NCI-H1105 treated with DMSO at 0.1 percent for 48 hours (cell line): ENCODE measurements at regions not wholly inside any gene's neighbourhood (a gene's known extent, or its start where the extent isn't known, plus 50 kb on each side); places are given as distances from the start of the nearest gene placed in this dataset.

Source experiments
- DNase-seq: peaks from one replicate; lab custom pipeline; 2025; lab: John Stamatoyannopoulos, UW

GRCh38 chr6:105651969-105652368 lies 249.1 kb upstream of the PREP start:
- no peak for DNase-seq

DNA sequence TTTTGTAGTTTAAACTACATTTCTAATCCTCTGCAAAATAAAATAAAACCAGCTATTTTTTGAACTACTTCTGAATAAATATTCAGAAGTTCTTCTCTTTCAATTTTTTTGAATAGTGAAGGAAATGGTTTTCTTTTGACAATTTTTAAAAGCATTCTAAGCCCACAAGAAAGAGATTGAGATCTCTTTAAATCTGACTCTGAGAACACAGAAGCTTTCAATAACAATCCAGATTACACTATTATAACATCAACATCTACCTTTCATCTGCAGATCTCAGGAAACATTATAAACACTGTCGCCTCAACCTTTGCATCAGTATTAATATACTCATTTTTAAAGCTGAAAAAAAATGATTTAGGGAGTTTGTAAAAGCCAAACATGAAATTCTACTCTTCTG lies 247.5 kb upstream of the PREP start:
- DNase-seq: no peak

- DNase-seq: no peak
Observed at GRCh38 chr6:105649192-105649591, 246.3 kb upstream of the PREP start.

- DNase-seq: no peak
Observed at GRCh38 chr6:105648276-105648675, 245.4 kb upstream of the PREP start.

- no peak for DNase-seq
Observed at GRCh38 chr6:105646391-105646867, 243.5 kb upstream of the PREP start.

DNA sequence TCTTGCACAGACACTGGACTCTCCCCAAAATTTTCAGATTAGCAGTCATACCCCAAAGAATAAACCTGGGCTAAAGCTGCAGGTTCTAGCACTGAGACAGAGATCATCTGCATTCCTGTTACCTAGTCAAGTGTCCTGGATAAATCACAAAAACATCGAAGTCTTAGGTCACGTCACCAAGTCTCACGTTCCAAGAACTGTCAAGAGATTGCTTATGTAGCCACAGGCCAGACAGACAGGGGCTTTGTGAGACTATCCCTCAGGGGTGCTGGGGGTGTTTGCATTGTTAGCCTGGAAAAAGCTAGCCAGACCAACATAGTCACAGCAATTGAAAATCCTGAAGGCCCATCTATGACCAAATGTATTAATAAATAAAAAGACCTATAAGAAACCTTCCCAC lies 243.1 kb upstream of the PREP start:
- no peak for DNase-seq

DNA sequence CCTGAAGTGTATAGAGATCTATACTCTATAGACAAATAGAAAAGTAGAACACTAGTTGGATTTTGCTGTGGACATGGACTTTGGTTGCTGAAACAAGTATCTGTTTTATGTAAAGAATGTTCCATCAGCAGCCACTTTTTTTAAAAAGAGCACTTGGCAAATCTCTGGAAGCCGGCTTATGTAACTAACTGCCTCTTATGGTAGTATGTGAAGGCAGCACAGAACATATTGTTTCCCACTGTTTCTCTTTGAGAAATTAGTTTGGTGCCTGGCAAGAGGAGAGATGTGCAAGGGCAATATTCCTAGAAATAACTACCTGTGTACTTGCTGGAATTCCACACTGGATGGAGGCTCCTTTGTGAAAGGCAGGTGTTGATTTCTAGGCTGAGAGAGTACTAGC lies 242.3 kb upstream of the PREP start:
- no peak for DNase-seq

DNA sequence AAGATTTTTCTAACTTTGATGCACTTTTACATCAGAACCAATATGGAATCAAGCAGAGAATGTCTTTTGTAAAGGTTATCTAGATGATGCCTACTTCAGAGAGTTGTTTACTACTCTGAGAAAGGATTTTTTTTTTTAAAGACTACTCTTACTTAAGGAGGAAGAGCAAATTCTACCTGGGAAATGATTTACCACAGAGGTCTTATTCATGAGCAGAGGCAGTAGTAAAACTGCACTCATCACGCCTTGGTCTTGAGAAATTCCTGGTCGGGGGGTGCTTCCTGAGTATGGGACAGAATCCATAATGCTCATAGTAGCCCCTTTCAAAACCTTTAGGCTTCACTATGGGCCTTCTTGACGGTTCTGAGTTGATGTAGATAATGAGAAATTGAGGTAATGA lies 241.8 kb upstream of the PREP start:
- no peak for DNase-seq

- DNase-seq: no peak
Observed at GRCh38 chr6:105644073-105644489, 241.2 kb upstream of the PREP start.

DNA sequence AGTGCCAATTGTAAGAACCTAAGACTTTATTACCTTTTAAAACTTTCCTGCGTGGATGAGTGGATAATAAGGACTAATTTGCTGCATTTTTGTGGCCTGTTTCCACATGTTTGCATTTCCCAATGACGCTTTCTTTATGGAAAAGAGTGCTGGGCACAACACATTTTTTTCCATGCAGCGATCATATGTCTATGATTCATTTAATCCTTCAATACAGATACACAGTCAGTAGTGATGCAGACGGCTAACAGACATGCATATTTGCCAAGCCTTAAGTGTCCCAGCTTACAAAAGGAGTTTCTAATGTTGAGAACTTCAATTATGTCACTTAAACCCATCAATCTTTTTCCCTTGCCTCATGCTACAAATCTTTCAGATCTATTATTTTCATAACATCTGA lies 239.8 kb upstream of the PREP start:
- peak; percentile 98 for DNase-seq

DNA sequence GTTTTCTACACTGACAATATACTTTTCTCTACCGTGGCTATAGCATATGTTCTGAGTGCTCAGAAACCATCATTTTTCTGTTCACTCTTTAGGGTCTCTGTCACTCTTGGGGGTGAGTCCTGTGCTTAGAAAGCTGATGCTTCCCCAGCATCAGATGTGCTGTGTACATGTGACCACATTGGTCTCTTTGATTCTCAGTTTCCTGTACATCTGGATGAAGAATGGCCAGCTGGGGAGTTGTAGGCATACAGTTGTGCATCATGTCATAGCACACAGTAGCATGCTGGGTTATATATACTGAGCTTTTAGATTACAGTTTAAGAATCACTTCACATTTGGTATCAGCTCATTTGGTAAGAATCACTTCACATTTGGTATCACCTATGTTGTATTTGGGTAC lies 238.6 kb upstream of the PREP start:
- DNase-seq: no peak

- no peak for DNase-seq
Observed at GRCh38 chr6:105639124-105639523, 236.2 kb upstream of the PREP start.

- DNase-seq: no peak
Observed at GRCh38 chr6:105633814-105634213, 230.9 kb upstream of the PREP start.

DNA sequence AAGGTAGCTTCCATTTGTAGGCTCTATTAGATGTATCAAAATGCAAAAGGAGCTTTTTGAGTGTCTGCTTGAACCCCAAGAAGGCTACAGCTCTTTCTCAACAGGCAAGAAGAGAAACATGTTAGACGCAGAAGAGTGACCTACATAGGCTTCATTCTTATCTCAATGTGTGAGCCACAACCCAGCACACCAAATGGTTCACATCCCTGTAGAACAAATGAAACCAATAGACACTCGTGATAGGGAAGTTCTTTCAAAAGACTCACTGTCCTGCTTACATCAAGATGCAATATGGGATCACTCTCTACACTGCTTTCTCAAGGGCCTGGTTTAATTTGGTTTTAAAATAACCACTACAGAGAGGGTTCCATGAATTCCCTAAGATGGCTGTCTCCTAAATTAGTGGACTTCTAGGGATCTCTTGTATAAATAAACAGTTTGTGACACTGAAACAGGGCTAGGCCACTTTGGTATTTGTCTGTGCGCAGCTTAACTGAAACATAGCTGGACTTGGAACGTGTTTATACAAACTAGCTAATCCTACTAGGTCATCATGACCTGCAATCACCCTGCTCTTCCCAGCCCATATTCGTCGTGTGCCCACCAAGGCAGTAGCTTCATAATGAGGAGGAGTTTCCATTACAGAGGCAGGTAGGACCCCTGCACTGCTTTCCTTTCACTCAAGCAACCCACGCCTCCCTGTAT lies 225.4 kb upstream of the PREP start:
- DNase-seq: no peak

GRCh38 chr6:105626295-105627158 lies 223.6 kb upstream of the PREP start:
- no peak for DNase-seq

DNA sequence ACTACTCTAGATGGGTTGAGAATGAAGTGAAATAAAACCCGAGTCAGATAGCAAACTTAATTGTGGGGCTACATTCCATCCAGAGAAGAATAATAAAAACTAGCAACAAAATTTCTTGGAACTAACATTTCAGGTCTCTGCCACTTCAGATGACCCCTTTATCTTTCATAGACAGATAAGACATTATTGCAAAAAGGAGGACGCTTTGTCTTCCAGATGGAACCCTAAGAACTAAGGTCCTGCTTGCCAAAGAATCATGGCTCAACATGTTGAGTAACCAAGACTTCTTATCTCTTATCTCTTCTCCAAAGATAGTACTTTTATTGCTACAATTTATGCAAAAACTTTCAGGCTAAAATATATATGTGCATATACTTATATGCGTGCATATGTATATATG lies 221.1 kb upstream of the PREP start:
- DNase-seq: no peak

GRCh38 chr6:105622226-105622625 lies 219.3 kb upstream of the PREP start:
- no peak for DNase-seq

GRCh38 chr6:105621564-105622175 lies 218.8 kb upstream of the PREP start:
- no peak for DNase-seq

DNA sequence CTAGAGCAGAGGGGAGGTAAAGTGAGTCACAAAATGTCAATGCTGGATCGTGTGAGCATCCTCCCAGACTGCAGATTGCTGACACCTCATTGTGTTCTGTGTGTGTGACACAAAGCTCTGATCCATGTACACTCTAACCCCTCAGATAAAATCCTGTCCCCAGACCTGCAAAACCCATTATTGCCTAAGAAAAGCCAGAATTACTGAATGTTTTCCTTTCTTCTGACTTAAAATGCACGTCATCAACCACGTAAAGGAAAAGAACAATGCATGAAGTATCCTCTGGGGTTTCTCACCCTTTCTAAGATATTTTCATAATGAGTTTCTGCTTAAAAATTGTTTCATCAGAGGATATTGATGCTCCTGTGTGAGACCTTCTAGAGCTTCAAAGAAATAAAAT lies 218.0 kb upstream of the PREP start:
- no peak for DNase-seq

GRCh38 chr6:105619971-105620741 lies 217.3 kb upstream of the PREP start:
- no peak for DNase-seq

DNA sequence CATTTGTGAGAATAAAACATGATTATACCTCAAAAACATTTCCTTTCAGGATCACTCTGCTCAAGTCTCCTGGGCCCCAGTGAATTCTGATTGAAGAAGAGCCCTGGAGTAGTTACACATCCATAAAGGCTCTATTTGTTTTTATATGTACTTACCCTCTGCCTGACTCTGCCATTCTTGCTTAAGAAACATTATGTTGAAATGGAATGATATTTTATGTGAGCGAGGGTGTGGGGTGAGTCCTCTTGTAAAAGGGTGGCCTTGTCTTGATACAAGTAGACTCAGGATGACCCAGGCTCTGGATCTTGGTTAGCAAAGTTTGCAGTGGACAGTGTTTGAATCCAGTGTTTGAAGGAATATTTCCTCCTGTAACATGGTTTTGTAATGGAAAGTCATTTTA lies 215.4 kb upstream of the PREP start:
- DNase-seq: no peak

DNA sequence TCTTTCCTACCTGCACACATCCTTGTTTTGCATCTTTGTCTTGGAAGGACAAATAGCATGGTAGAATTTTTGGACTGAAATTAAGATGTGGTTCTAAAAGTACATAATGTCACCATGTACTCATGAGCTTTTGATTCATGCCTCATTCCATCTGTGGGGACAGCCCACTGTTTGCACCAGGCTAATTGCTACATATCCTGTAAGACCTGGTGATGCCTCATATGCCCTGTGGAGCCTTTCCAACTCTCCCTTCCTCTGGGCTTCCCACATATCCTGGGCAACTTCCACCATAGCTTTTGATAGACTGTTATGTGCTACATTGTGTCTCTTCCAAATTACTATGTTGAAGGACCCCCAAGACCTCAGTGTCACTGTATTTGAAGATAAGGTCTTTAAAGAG lies 213.6 kb upstream of the PREP start:
- DNase-seq: no peak
